K562 (cell line): ENCODE measurements at regions not wholly inside any gene's neighbourhood (a gene's known extent, or its start where the extent isn't known, plus 50 kb on each side); places are given as distances from the start of the nearest gene placed in this dataset.

Source experiments
- ATAC-seq: fragments of 200-7000 bp; cut with Tn5 transposase; 3 replicates; pipeline ENCODE4 v1.9.1; 2020; ENCODE audit warnings: moderate library complexity
- BruUV-seq: library from RNA; stranded (reverse); fragments of 400-500 nt; replicated peaks from 2 replicates; lab custom pipeline; 2021; lab: Mats Ljungman, UMichigan
- CTCF ChIA-PET: fragments of 300-600 bp; formaldehyde crosslinking; extraction: SDS; loops from one replicate; lab custom pipeline; 2021; ENCODE audit warnings: low intra/inter-chr PET ratio; lab: Yijun Ruan, JAX
- POLR2A ChIA-PET: fragments of 300-600, 350-650 bp; sonication (Branson Sonifier 250); formaldehyde crosslinking; extraction: SDS; loops from one replicate; lab custom pipeline; 2021; ENCODE audit warnings: antibody characterized with exemption, inconsistent platforms; lab: Yijun Ruan, JAX
- DNase-seq, 4 experiments: peaks; one replicate each; pipeline versions ENCODE4 v3.0.0 to v3.0.0-alpha.2; 2011 to 2018; ENCODE audit warnings: low spot score in 3 of 4, mixed read lengths in 3 of 4; ENCODE audit errors: extremely low read depth in 1 of 4
- FAIRE-seq: peaks from 2 replicates; lab custom pipeline; 2011; peaks lifted over from hg19 to GRCh38; lab: Jason Lieb, UNC
- H2AFZ ChIP-seq: 2 replicates; pipeline ENCODE4 v1.6.0; 2011; ENCODE audit warnings: low read depth, low read length, control low read depth, inconsistent platforms
- H3K27ac ChIP-seq: fragments of 200-600 bp; 3 replicates; pipeline ENCODE4 v1.8.0; 2011; ENCODE audit warnings: low read depth, mild to moderate bottlenecking, control low read depth, inconsistent platforms, low read length, moderate library complexity, mixed read lengths; ENCODE audit errors: extremely low read depth
- H3K27me3 ChIP-seq, 2 experiments: fragments of 300-600 bp in 1 of 2; 2 replicates in 1 of 2; 3 replicates in 1 of 2; pipeline versions ENCODE4 v1.6.0 to v1.8.0; 2011; ENCODE audit warnings: inconsistent platforms in 2 of 2, low read length in 2 of 2, mild to moderate bottlenecking in 1 of 2, mixed read lengths in 1 of 2, moderate library complexity in 1 of 2; ENCODE audit not compliant: control insufficient read depth in 2 of 2, insufficient read depth in 2 of 2
- H3K36me3 ChIP-seq: fragments of 300-600 bp; 3 replicates; pipeline ENCODE4 v1.8.0; 2011; ENCODE audit warnings: mild to moderate bottlenecking, low read length, inconsistent platforms; ENCODE audit not compliant: control insufficient read depth, insufficient read depth
- H3K4me1 ChIP-seq, 2 experiments: fragments of 200-600 bp in 1 of 2; replicated peaks in 1 of 2; 2 replicates in 1 of 2; 3 replicates in 1 of 2; pipeline versions ENCODE4 v1.5.1 to v1.8.0; 2011; ENCODE audit warnings: inconsistent platforms in 2 of 2, low read length in 2 of 2, mild to moderate bottlenecking in 1 of 2, mixed read lengths in 1 of 2, moderate library complexity in 1 of 2; ENCODE audit not compliant: control insufficient read depth in 2 of 2, insufficient read depth in 2 of 2
- H3K4me2 ChIP-seq: 2 replicates; pipeline ENCODE4 v1.6.1; 2011; ENCODE audit warnings: low read length, control low read depth, inconsistent platforms, mixed read lengths; ENCODE audit not compliant: insufficient read depth
- H3K4me3 ChIP-seq: fragments of 200-600 bp; sonication (generic), shearing (Covaris generic); 2 replicates; pipeline ENCODE4 v1.5.1; 2016; ENCODE audit warnings: control low read depth, inconsistent platforms
- H3K79me2 ChIP-seq: fragments of 200-600 bp; 3 replicates; pipeline ENCODE4 v1.8.0; 2011; ENCODE audit warnings: low read length, inconsistent platforms; ENCODE audit not compliant: control insufficient read depth, insufficient read depth
- H3K9ac ChIP-seq, 2 experiments: 2 replicates each; pipeline versions ENCODE4 v1.6.0 to v1.6.1; 2011; ENCODE audit warnings: low read depth in 2 of 2, low read length in 2 of 2, control low read depth in 1 of 2, inconsistent platforms in 1 of 2, mild to moderate bottlenecking in 1 of 2, mixed read lengths in 1 of 2; ENCODE audit not compliant: insufficient read depth in 1 of 2
- H3K9me1 ChIP-seq: one replicate; pipeline ENCODE4 v1.6.0; 2011; ENCODE audit warnings: inconsistent platforms, mild to moderate bottlenecking, low read length, moderate library complexity; ENCODE audit not compliant: control insufficient read depth, insufficient read depth
- H3K9me3 ChIP-seq: replicated peaks from 2 replicates; pipeline ENCODE4 v1.5.1; 2011; ENCODE audit warnings: low read depth, low read length, inconsistent platforms; ENCODE audit not compliant: control insufficient read depth, insufficient read depth
- H4K20me1 ChIP-seq: replicated peaks from 2 replicates; pipeline ENCODE4 v1.6.1; 2011; ENCODE audit warnings: low read length, inconsistent platforms, mixed read lengths; ENCODE audit not compliant: control insufficient read depth, insufficient read depth
- BHLHE40 ChIP-seq: IDR thresholded peaks from 2 replicates; pipeline ENCODE4 v1.6.1; 2011; ENCODE audit warnings: low read length, improper control_type of control experiment
- CBX2 ChIP-seq: fragments of 200-600 bp; sonication (generic); IDR thresholded peaks from one replicate; pipeline ENCODE4 v1.6.1; 2012; ENCODE audit warnings: mild to moderate bottlenecking, low read length, inconsistent platforms; ENCODE audit not compliant: insufficient read depth, poor library complexity, severe bottlenecking
- COPS2 ChIP-seq: fragments of 450-650 bp; conservative IDR thresholded peaks from 2 replicates; pipeline ENCODE4 v1.6.1; 2016; ENCODE audit warnings: mild to moderate bottlenecking, moderate library complexity
- CXXC5 ChIP-seq: fragments of 250-450 bp; sonication (Bioruptor Pico); IDR thresholded peaks from 2 replicates; pipeline ENCODE4 v1.8.0; 2022; ENCODE audit warnings: inconsistent platforms, mild to moderate bottlenecking, moderate library complexity
- ERF ChIP-seq: fragments of 450-650 bp; formaldehyde crosslinking; IDR thresholded peaks from 2 replicates; pipeline ENCODE4 v1.4.0; 2020; ENCODE audit warnings: mild to moderate bottlenecking, mixed read lengths
- FOS ChIP-seq: IDR thresholded peaks from 3 replicates; pipeline ENCODE4 v1.6.1; 2011; ENCODE audit not compliant: insufficient read length; ENCODE audit errors: extremely low read depth
- IRF2 ChIP-seq: sonication (generic); formaldehyde crosslinking; IDR thresholded peaks from 2 replicates; pipeline ENCODE4 v1.8.1; 2022; ENCODE audit warnings: mild to moderate bottlenecking, missing genetic modification reagents
- L3MBTL2 ChIP-seq: fragments of 450-650 bp; IDR thresholded peaks from 2 replicates; pipeline ENCODE4 v1.6.1; 2016; ENCODE audit warnings: mild to moderate bottlenecking, moderate library complexity
- MCM5 ChIP-seq: fragments of 450-650 bp; IDR thresholded peaks from 2 replicates; pipeline ENCODE4 v1.6.1; 2016; ENCODE audit warnings: low read depth
- MTA1 ChIP-seq: fragments of 450-650 bp; IDR thresholded peaks from 2 replicates; pipeline ENCODE4 v1.6.1; 2017; ENCODE audit warnings: borderline replicate concordance
- MTF1 ChIP-seq: fragments of 250-450 bp; sonication (Bioruptor Pico); IDR thresholded peaks from 2 replicates; pipeline ENCODE4 v1.9.0; 2021; ENCODE audit warnings: moderate library complexity, mild to moderate bottlenecking, inconsistent platforms, borderline replicate concordance
- NCOA6 ChIP-seq: fragments of 450-650 bp; IDR thresholded peaks from 2 replicates; pipeline ENCODE4 v1.6.1; 2017; ENCODE audit warnings: mild to moderate bottlenecking
- NONO ChIP-seq, 2 experiments: fragments of 200-400 bp in 1 of 2; fragments of 450-650 bp in 1 of 2; formaldehyde crosslinking in 1 of 2; IDR thresholded peaks; 2 replicates each; pipeline ENCODE4 v1.6.1; 2017; ENCODE audit warnings: low read depth in 2 of 2, mild to moderate bottlenecking in 2 of 2, moderate library complexity in 2 of 2, low read length in 1 of 2
- POLR3A ChIP-seq: IDR thresholded peaks from 2 replicates; pipeline ENCODE4 v1.6.1; 2011; ENCODE audit warnings: borderline replicate concordance, mild to moderate bottlenecking, moderate library complexity; ENCODE audit not compliant: insufficient read length, insufficient read depth; ENCODE audit errors: extremely low read depth
- SMAD1 ChIP-seq: fragments of 150-350 bp; IDR thresholded peaks from 2 replicates; pipeline ENCODE4 v1.6.1; 2014; ENCODE audit warnings: low read length, low read depth; ENCODE audit not compliant: partially characterized antibody
- SMARCA5 ChIP-seq: fragments of 450-650 bp; IDR thresholded peaks from 2 replicates; pipeline ENCODE4 v1.6.1; 2016
- SPI1 ChIP-seq: IDR thresholded peaks from 2 replicates; pipeline ENCODE4 v1.6.1; 2011; ENCODE audit warnings: low read depth, low read length, control low read depth, borderline replicate concordance
- ZNF347 ChIP-seq: fragments of 450-650 bp; formaldehyde crosslinking; IDR thresholded peaks from 2 replicates; pipeline ENCODE4 v1.4.0; 2020; ENCODE audit warnings: low read depth, mild to moderate bottlenecking, moderate library complexity
- ZNF695 ChIP-seq: fragments of 450-650 bp; formaldehyde crosslinking; IDR thresholded peaks from 2 replicates; pipeline ENCODE4 v1.4.0; 2020; ENCODE audit warnings: mild to moderate bottlenecking, moderate library complexity
- whole genome bisulfite sequencing: fragments of 100-300 bp; shearing (Covaris generic); methylation state at CpG from one replicate; pipeline ENCODE4 v1.1.6; 2016; ENCODE audit warnings: low coverage, mixed read lengths; ENCODE audit not compliant: insufficient coverage; ENCODE audit errors: missing lambda C conversion rate; 5-methylcytosine and 5-hydroxymethylcytosine counted together
- in situ Hi-C: fragments of 300-500 bp; cut with MboI; formaldehyde crosslinking; loops from 4 replicates; pipeline ENCODE4 v1.15.0; 2018; ENCODE audit warnings: inconsistent platforms, mixed read lengths
- intact Hi-C: fragments of 100-400 bp; cut with micrococcal nuclease; formaldehyde crosslinking; loops from 2 replicates; pipeline ENCODE4 v1.14.2; 2022
- TF ChIP-seq, protein P1 (sequence below): IDR thresholded peaks from 2 replicates; pipeline ENCODE4 v1.6.1; 2012; ENCODE audit warnings: low read depth, low read length, improper control_type of control experiment, borderline replicate concordance
- TF ChIP-seq, protein P2 (sequence below): fragments of 450-650 bp; IDR thresholded peaks from 2 replicates; pipeline ENCODE4 v1.6.1; 2018; ENCODE audit warnings: mild to moderate bottlenecking, low read depth; ENCODE audit not compliant: partially characterized antibody

DNA sequence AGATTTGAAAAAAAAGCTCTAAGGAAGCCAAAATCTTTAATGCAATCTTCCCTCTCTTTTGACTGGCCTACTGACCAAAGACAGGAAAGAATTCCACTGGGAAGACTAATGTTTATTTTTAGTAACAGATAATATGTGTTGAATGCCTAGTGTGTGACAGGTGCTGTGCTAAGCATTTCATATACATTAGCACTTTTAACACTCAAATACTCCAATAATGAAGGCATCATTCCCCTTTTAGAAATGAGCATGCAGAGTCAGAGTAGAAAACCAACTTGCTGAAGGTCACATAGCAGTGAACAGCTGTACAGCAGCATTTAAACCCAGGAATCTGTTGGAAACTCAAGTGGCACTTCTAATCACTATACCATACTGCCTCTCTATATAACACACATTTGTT lies 170.6 kb downstream of the MINAR1 start (continued):
- TF ChIP-seq ZNF695 (CRISPR knock-in tag): no peak
- no peak for TF ChIP-seq NONO (IDR thresholded peaks at IDR 0.05; ENCODE audit: low read depth in 2 of 2, low read length in 1 of 2)
- no peak for TF ChIP-seq ZNF347 (CRISPR knock-in tag)
- TF ChIP-seq MTA1: no peak
- no peak for TF ChIP-seq ERF (CRISPR knock-in tag)
- no peak for TF ChIP-seq MTF1 (CRISPR knock-in tag)
- no peak for TF ChIP-seq MCM5
- TF ChIP-seq CBX2: no peak
- no peak for TF ChIP-seq BHLHE40
- no peak for TF ChIP-seq IRF2

DNA sequence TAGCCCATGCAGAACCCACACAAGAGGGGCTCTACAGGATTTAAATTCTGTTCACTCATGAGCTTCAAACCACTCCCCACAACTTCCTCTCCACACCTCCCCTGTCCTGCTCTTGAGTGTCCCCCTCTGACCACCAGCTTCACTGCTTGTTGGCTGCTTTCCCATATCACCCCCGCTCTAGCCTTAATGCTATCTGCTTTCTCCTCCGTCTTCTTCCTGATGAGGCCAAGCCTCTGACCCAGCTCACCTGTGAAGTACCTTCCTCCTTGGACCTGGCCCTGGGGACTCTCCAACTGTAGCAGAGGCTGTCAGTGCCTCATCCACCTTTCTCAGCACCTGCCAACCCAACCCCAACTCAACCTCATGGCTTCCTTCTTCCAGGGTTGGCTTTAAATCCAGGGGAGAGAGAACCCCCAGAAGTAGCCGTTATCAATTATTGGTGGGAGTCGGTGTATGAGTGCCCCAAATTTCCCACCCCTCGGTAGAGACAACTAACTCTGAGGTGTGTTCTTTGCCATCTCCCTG lies 174.8 kb downstream of the MINAR1 start:
- H2AFZ ChIP-seq: no peak overlapping the region
- H4K20me1 ChIP-seq: no peaks in the 10 kb centered on the region
- BruUV-seq: no TSS peak
- H3K4me2 ChIP-seq: no peak overlapping the region
- no peak overlapping the region for H3K27ac ChIP-seq
- ChIA-PET POLR2A (no interaction called here), CTCF (no interaction called here)
- in situ Hi-C loops: no loop called here
- no peaks in the 10 kb centered on the region for H3K36me3 ChIP-seq
- no peaks in the 10 kb centered on the region for H3K9me3 ChIP-seq
- ATAC-seq: no peak
- H3K79me2 ChIP-seq: no peaks in the 10 kb centered on the region
- H3K27me3 ChIP-seq: peaks cover 4 to 9% of the 10 kb centered on the region in 2 experiments; a peak in 3 of 5 replicates
- no peak for FAIRE-seq
- WGBS: 2% methylated on average over 5 of the region's 5 CpGs
- no peak overlapping the region for H3K4me3 ChIP-seq
- intact Hi-C loops: loop anchor here (10.0 kb wide), 1 partner anchor 248 kb away; no protein-coding TSS in a partner anchor
- H3K9me1 ChIP-seq: no peaks in the 10 kb centered on the region
- no peak overlapping the region for H3K9ac ChIP-seq
- no peaks in the 10 kb centered on the region for H3K4me1 ChIP-seq
- DNase-seq: no peak
- TF ChIP-seq L3MBTL2 (no peak), SPI1 (no peak), POLR3A (no peak), COPS2 (no peak), FOS (no peak), CXXC5 (no peak), SMARCA5 (no peak), NCOA6 (no peak), CBX2 (no peak), SMAD1 (no peak)
- TF ChIP-seq, protein P1, sequence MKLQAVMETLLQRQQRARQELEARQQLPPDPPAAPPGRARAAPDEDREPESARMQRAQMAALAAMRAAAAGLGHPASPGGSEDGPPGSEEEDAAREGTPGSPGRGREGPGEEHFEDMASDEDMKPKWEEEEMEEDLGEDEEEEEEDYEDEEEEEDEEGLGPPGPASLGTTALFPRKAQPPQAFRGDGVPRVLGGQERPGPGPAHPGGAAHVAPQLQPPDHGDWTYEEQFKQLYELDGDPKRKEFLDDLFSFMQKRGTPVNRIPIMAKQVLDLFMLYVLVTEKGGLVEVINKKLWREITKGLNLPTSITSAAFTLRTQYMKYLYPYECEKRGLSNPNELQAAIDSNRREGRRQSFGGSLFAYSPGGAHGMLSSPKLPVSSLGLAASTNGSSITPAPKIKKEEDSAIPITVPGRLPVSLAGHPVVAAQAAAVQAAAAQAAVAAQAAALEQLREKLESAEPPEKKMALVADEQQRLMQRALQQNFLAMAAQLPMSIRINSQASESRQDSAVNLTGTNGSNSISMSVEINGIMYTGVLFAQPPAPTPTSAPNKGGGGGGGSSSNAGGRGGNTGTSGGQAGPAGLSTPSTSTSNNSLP: no peak
- TF ChIP-seq, protein P2, sequence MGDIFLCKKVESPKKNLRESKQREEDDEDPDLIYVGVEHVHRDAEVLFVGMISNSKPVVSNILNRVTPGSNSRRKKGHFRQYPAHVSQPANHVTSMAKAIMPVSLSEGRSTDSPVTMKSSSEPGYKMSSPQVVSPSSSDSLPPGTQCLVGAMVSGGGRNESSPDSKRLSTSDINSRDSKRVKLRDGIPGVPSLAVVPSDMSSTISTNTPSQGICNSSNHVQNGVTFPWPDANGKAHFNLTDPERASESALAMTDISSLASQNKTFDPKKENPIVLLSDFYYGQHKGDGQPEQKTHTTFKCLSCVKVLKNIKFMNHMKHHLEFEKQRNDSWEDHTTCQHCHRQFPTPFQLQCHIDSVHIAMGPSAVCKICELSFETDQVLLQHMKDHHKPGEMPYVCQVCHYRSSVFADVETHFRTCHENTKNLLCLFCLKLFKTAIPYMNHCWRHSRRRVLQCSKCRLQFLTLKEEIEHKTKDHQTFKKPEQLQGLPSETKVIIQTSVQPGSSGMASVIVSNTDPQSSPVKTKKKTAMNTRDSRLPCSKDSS: no peak
